ENCODE measurements at regions not wholly inside any gene's neighbourhood (a gene's known extent, or its start where the extent isn't known, plus 50 kb on each side); places are given as distances from the start of the nearest gene placed in this dataset.
A peak's percentile ranks its signal among the peaks of the same experiment; 100 is the strongest.
"Not testable (repeated sequence)": the region's sequence is repeated elsewhere in the genome, so short reads cannot be mapped to it uniquely, and the experiment has no call there.

DNA sequence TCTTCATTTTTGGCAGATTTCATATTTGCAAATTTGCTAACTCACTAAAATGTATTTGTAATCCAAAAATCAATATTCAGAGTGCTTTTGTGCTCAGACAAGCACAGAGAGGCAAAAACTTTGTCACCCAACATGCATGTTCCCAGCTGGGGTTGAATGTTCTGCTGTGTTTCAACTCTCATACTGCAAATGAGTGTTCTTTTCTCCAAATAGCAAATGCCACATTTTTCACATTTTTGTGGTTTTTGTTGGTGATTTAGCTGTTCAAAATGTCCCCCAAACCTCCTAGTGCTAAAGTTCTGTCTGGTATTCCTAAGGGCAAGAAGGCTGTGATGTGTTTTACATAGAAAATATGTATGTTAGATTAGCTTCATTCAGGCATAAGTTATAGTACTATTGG, 87.3 kb upstream of the PCSK5 start:
- Histone ChIP-seq H3K4me3 (no peak overlapping the region), H3K9ac (no peak overlapping the region), H3K27me3 (no peaks in the 10 kb centered on the region), H3K27ac (no peak overlapping the region), H3K4me1 (no peaks in the 10 kb centered on the region), H3K9me3 (no peaks in the 10 kb centered on the region), H3K36me3 (no peaks in the 10 kb centered on the region), H4K20me1 (no peaks in the 10 kb centered on the region), H3K4me2 (no peak overlapping the region)
- TF ChIP-seq Cebpa-rat (IDR thresholded peaks at IDR 0.05) = no peak

DNA sequence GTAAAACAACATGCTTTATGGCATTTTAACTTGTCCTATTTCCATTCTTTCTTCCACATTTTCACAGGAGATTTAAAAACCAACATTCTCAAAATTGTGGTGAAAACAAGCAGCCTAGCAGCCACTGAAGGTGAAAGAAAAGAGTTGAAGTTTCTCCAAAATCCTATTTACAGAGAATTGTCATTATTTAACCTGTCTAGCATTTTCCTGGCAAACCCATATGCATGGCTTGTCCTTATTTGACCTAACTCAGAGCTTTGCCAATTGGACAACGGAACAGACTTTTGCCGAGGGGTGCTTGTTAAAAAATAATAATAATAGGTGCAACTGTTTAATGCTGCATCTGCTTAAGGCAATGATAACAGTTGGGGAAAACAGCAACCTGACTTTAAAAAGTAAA, 80.4 kb upstream of the PCSK5 start:
- no peak overlapping the region for H3K27ac ChIP-seq
- no peak for TF ChIP-seq Cebpa-rat (IDR thresholded peaks at IDR 0.05)
- H4K20me1 ChIP-seq = no peaks in the 10 kb centered on the region
- H3K4me3 ChIP-seq = no peak overlapping the region
- H3K36me3 ChIP-seq = no peaks in the 10 kb centered on the region
- H3K9me3 ChIP-seq = peaks cover 5% of the 10 kb centered on the region
- no peak overlapping the region for H3K9ac ChIP-seq
- no peaks in the 10 kb centered on the region for H3K27me3 ChIP-seq
- H3K4me2 ChIP-seq = no peak overlapping the region
- H3K4me1 ChIP-seq = no peaks in the 10 kb centered on the region

DNA sequence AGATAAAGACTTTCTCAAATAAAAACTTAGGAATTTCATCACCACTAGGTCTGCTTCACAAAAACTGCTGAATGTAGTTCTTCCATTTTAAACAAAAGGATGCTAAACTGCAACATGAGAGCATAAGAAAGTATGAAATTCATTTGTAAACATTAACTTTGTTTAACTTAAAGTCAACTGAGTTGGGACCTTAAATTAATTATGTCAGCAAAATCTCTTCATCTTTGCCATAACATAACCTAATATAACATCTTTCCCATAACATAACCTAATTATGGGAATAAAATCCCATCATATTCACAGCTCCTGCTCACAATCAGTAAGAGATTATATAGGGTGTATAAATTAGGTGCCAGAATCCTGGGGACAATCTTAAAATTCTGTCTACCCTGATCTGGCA, 78.8 kb upstream of the PCSK5 start:
- no peak overlapping the region for H3K9ac ChIP-seq
- no peaks in the 10 kb centered on the region for H3K36me3 ChIP-seq
- no peak overlapping the region for H3K4me3 ChIP-seq
- no peaks in the 10 kb centered on the region for H3K27me3 ChIP-seq
- H3K9me3 ChIP-seq = peaks cover 5% of the 10 kb centered on the region
- no peak overlapping the region for H3K4me2 ChIP-seq
- H3K27ac ChIP-seq = no peak overlapping the region
- no peaks in the 10 kb centered on the region for H4K20me1 ChIP-seq
- TF ChIP-seq Cebpa-rat (IDR thresholded peaks at IDR 0.05) = no peak
- H3K4me1 ChIP-seq = no peaks in the 10 kb centered on the region

DNA sequence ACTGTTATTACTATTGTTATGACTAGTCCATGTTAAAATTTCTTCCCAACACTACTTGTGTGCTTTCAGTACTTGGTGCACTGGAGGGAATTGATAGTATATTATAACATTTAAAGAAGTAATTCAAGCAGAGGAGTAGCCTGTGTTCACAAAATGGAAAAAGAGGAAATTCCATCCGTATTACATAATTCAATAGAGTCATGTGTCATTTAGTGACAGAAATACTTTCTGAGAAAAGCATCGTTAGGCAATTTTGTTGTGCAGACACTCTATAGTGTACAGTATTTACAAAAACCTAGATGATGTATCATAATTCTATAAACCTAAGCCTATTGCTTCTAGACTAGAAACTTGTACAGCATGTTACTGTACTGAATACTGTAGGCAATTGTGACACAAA, 78.3 kb upstream of the PCSK5 start:
- Histone ChIP-seq H4K20me1 (no peaks in the 10 kb centered on the region), H3K4me1 (no peaks in the 10 kb centered on the region), H3K9ac (no peak overlapping the region), H3K36me3 (no peaks in the 10 kb centered on the region), H3K9me3 (peaks cover 5% of the 10 kb centered on the region), H3K27me3 (no peaks in the 10 kb centered on the region), H3K27ac (no peak overlapping the region), H3K4me2 (no peak overlapping the region), H3K4me3 (no peak overlapping the region)
- TF ChIP-seq Cebpa-rat (IDR thresholded peaks at IDR 0.05) = no peak

DNA sequence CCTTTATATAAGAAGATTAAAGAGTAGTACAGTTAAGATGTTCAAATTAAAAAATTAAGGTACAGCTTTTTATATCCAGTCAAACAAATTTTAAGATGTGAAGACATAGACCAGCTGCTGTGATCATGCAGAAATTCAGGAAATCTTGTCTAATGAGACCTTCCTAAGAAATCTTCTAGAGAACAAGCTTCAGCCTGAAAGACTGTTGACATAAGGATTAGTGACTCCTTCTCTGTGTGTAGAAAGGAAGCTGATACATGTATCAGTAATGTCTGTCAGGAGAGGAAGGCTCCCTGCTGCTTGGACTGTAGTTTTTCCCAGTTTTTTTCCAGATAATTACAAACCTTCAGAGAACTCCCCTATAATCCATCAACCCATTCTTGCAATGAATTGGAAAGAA, 75.8 kb upstream of the PCSK5 start:
- TF ChIP-seq Cebpa-rat (IDR thresholded peaks at IDR 0.05) = no peak
- no peak overlapping the region for H3K27ac ChIP-seq
- peaks cover 5% of the 10 kb centered on the region; the same call in 1 of the 2 replicates for H3K9me3 ChIP-seq
- H3K9ac ChIP-seq = no peak overlapping the region
- H3K27me3 ChIP-seq = no peaks in the 10 kb centered on the region
- H3K4me1 ChIP-seq = no peaks in the 10 kb centered on the region
- H4K20me1 ChIP-seq = no peaks in the 10 kb centered on the region
- no peaks in the 10 kb centered on the region for H3K36me3 ChIP-seq
- no peak overlapping the region for H3K4me2 ChIP-seq
- H3K4me3 ChIP-seq = no peak overlapping the region

DNA sequence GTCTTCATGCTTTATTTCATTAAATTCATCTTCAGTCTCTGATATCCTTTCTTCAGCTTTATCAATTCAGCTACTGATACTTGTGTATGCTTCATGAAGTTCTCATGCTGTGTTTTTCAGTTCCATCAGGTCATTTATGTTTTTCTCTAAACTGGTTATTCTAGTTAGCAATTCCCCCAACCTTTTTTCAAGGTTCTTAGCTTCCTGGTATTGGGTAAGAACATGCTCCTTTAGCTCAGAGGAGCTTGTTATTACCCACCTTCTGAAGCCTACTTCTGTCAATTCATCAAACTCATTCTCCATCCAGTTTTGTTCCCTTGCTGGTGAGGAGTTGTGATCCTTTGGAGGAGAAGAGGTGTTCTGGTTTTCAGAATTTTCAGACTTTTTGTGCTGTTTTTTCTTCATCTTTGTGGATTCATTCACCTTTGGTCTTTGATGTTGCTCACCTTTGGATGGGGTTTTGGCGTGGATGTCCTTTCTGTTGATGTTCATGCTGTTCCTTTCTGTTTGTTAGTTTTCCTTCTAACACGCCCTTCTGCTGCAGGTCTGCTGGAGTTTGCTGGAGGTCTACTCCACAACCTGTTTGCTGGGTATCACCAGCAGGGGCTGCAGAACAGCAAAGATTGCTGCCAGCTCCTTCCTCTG, 69.9 kb upstream of the PCSK5 start:
- H3K9me3 ChIP-seq, H3K27me3 ChIP-seq, H3K4me1 ChIP-seq, H3K36me3 ChIP-seq, H3K4me2 ChIP-seq, H3K4me3 ChIP-seq, H4K20me1 ChIP-seq, H3K9ac ChIP-seq, H3K27ac ChIP-seq: not testable (repeated sequence)

DNA sequence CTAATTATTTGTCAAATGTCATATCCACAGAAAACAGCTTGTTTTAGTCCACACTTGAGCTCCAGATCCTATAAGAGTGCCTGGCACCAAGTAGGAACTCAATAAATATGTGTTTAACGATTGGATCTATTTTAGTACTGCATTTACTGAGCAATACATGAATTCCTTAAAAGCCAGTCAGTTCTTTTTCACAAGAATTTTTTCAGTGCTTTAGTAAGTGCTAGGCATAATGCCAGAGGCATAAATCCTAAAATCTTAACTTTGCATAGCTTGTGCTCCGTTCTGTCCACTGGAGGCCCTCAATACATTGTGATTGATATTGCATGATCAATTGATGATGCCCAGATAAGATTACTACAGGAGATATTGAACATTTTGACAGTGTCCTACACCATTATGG, 67.3 kb upstream of the PCSK5 start:
- no peak for TF ChIP-seq Cebpa-rat (IDR thresholded peaks at IDR 0.05)
- Histone ChIP-seq H3K4me1 (peaks cover 21% of the 10 kb centered on the region), H3K9ac (no peak overlapping the region), H3K9me3 (peaks cover 19% of the 10 kb centered on the region), H3K36me3 (no peaks in the 10 kb centered on the region), H3K4me2 (no peak overlapping the region), H3K27me3 (no peaks in the 10 kb centered on the region), H3K27ac (no peak overlapping the region), H3K4me3 (no peak overlapping the region), H4K20me1 (no peaks in the 10 kb centered on the region)

DNA sequence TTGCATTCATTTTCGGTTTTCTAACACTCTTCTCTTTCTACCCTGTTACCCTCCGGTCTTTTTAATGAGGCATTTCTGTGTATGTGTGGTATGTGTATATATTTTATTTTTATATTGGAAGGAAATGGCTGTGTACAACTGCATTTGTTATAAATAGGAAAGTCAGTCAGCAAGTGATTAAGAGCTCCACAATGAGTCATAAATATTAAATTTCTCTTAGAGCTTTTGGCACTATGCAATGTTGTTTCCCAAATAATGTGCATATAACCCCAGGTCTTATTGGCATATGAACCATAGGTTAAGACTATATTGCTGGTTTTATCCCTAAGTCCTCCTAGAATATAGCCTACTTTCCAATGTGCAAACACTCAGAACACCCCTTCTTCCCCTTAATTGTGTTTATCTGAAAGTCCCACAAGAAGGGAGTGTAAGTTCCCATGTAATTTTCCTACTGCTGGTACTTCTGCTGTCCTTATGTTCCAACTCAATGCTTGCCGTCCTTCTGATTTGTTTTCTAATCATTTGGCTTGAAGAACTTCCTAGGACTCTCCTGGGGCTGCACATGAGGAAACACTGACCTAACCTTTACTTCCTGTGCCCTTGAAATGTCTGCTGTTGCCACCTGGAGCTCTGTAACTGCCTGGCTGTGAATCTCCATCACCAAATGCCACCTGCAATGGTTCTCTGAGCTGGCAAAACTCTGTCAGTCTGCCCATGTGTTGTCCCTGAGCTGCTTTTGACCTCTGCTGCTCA, 65.5 kb upstream of the PCSK5 start:
- no peak for TF ChIP-seq Cebpa-rat (IDR thresholded peaks at IDR 0.05)
- H3K36me3 ChIP-seq = no peaks in the 10 kb centered on the region
- H3K4me3 ChIP-seq = no peak overlapping the region
- no peak overlapping the region for H3K27ac ChIP-seq
- no peaks in the 10 kb centered on the region for H3K27me3 ChIP-seq
- no peaks in the 10 kb centered on the region for H4K20me1 ChIP-seq
- peaks cover 21% of the 10 kb centered on the region for H3K9me3 ChIP-seq
- H3K9ac ChIP-seq = no peak overlapping the region
- peak overlapping the region; percentile 62 for H3K4me2 ChIP-seq
- peaks cover 21% of the 10 kb centered on the region for H3K4me1 ChIP-seq

DNA sequence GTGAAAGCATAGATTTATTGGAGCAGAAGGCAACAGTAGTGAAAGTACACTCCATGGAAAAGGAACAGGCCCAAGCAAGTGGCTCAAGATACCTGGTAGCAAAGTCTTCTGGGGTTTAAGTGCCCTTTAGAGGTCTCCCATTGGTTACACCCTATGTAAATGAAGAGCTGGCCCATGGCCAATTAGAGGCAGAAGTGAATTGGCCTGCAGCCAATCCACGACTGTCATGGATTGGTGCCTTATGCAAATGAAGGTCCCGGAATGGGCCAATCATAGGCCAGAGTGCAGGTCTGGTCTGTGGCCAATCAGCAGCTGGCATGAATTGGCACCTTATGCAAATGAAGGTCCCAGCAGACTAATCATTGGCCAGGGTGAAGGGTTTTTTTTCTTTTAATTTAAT, 64.2 kb upstream of the PCSK5 start:
- Histone ChIP-seq H3K4me3 (no peak overlapping the region), H3K27ac (no peak overlapping the region), H3K9me3 (peaks cover 21% of the 10 kb centered on the region), H3K4me2 (0 out of 2 replicates have a peak overlapping the region, but pooled peaks have one; percentile 11), H3K36me3 (no peaks in the 10 kb centered on the region), H4K20me1 (no peaks in the 10 kb centered on the region), H3K27me3 (no peaks in the 10 kb centered on the region), H3K9ac (no peak overlapping the region), H3K4me1 (peaks cover 21% of the 10 kb centered on the region)
- no peak for TF ChIP-seq Cebpa-rat (IDR thresholded peaks at IDR 0.05)

DNA sequence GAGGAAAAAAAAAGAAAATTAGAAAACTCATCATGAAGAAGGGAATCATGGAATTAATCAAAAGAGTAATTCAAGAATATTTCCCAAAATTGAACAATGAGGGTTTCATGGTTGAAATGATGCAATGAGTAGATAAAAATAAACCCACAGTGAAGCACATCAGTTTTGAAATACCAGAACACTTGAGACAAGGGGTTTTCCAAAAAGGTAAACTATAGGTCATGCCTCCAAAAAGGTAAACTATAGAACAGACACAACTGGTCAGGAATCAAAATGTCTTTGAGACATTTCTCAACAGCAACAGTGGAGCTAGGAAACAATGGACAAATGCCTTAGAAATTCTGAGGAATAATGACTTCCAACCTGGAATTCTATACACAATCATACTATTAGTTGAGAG, 60.2 kb upstream of the PCSK5 start:
- Histone ChIP-seq H3K9me3 (peaks cover 21% of the 10 kb centered on the region), H3K27ac (no peak overlapping the region), H4K20me1 (no peaks in the 10 kb centered on the region), H3K4me2 (no peak overlapping the region), H3K9ac (no peak overlapping the region), H3K27me3 (no peaks in the 10 kb centered on the region), H3K4me1 (peaks cover 14% of the 10 kb centered on the region), H3K36me3 (no peaks in the 10 kb centered on the region), H3K4me3 (no peak overlapping the region)
- no peak for TF ChIP-seq Cebpa-rat (IDR thresholded peaks at IDR 0.05)

All from BLaER1 (cell line).